Neutrophil (primary cell): ENCODE measurements at regions not wholly inside any gene's neighbourhood (a gene's known extent, or its start where the extent isn't known, plus 50 kb on each side); places are given as distances from the start of the nearest gene placed in this dataset.

Experiments used
- H3K27ac ChIP-seq: fragments of 200-600 bp; sonication (generic); 2 replicates; pipeline ENCODE4 v1.5.1; 2016; ENCODE audit warnings: mild to moderate bottlenecking, moderate library complexity
- H3K27me3 ChIP-seq: fragments of 200-600 bp; sonication (generic); 2 replicates; pipeline ENCODE4 v1.6.0; 2016; ENCODE audit warnings: mild to moderate bottlenecking
- H3K36me3 ChIP-seq: fragments of 200-600 bp; sonication (generic); 2 replicates; pipeline ENCODE4 v1.5.1; 2017
- H3K4me1 ChIP-seq, 2 experiments: fragments of 200-600 bp in 1 of 2; sonication (generic) in 1 of 2; 1 replicate in 1 of 2; 2 replicates in 1 of 2; pipeline versions ENCODE4 v1.5.1 to v1.6.1; 2013 to 2016; ENCODE audit warnings: low read depth in 1 of 2, low read length in 1 of 2, mild to moderate bottlenecking in 1 of 2, moderate library complexity in 1 of 2; ENCODE audit not compliant: control insufficient read depth in 1 of 2, insufficient read depth in 1 of 2
- H3K4me3 ChIP-seq, 2 experiments: fragments of 200-600 bp in 1 of 2; sonication (generic) in 1 of 2; 1 replicate in 1 of 2; 2 replicates in 1 of 2; pipeline ENCODE4 v1.5.1; 2013 to 2016; ENCODE audit warnings: low read depth in 1 of 2, low read length in 1 of 2, mild to moderate bottlenecking in 1 of 2, moderate library complexity in 1 of 2
- H3K9me3 ChIP-seq: fragments of 200-600 bp; sonication (generic); 2 replicates; pipeline ENCODE4 v1.5.1; 2016
- CTCF ChIP-seq: fragments of 200-600 bp; sonication (generic); IDR thresholded peaks from 2 replicates; pipeline ENCODE4 v1.5.1; 2016; ENCODE audit warnings: antibody characterized with exemption

GRCh38 chr17:31696184-31696602 lies 162.9 kb downstream of the COPRS start:
- H3K36me3 ChIP-seq: no peaks in the 10 kb centered on the region
- H3K4me1 ChIP-seq: peaks cover 0 to 4% of the 10 kb centered on the region in 2 experiments
- H3K27me3 ChIP-seq: no peaks in the 10 kb centered on the region
- no peak for TF ChIP-seq CTCF
- H3K9me3 ChIP-seq: no peaks in the 10 kb centered on the region
- no peak overlapping the region for H3K4me3 ChIP-seq
- no peak overlapping the region for H3K27ac ChIP-seq

GRCh38 chr17:31695456-31696090 lies 163.5 kb downstream of the COPRS start:
- H3K36me3 ChIP-seq: no peaks in the 10 kb centered on the region
- no peaks in the 10 kb centered on the region for H3K27me3 ChIP-seq
- H3K27ac ChIP-seq: no peak overlapping the region
- no peak for TF ChIP-seq CTCF
- H3K9me3 ChIP-seq: no peaks in the 10 kb centered on the region
- peaks cover 0 to 6% of the 10 kb centered on the region in 2 experiments for H3K4me1 ChIP-seq
- H3K4me3 ChIP-seq: no peak overlapping the region

GRCh38 chr17:31693433-31694220 lies 165.4 kb downstream of the COPRS start:
- Histone ChIP-seq H3K4me1 (peaks cover 0 to 7% of the 10 kb centered on the region in 2 experiments), H3K9me3 (no peaks in the 10 kb centered on the region), H3K27me3 (no peaks in the 10 kb centered on the region), H3K36me3 (no peaks in the 10 kb centered on the region), H3K27ac (no peak overlapping the region), H3K4me3 (no peak overlapping the region)
- no peak for TF ChIP-seq CTCF

GRCh38 chr17:31692632-31693031 lies 166.4 kb downstream of the COPRS start:
- no peak for TF ChIP-seq CTCF
- Histone ChIP-seq H3K27me3 (no peaks in the 10 kb centered on the region), H3K36me3 (no peaks in the 10 kb centered on the region), H3K27ac (no peak overlapping the region), H3K9me3 (no peaks in the 10 kb centered on the region), H3K4me3 (no peak overlapping the region), H3K4me1 (peaks cover 0 to 7% of the 10 kb centered on the region in 2 experiments)

- H3K4me1 ChIP-seq: peaks cover 0 to 7% of the 10 kb centered on the region in 2 experiments
- no peak overlapping the region for H3K4me3 ChIP-seq
- H3K27me3 ChIP-seq: no peaks in the 10 kb centered on the region
- H3K27ac ChIP-seq: no peak overlapping the region
- no peak for TF ChIP-seq CTCF
- no peaks in the 10 kb centered on the region for H3K36me3 ChIP-seq
- H3K9me3 ChIP-seq: no peaks in the 10 kb centered on the region
Observed at GRCh38 chr17:31692027-31692426, 167.0 kb downstream of the COPRS start.
